Mesenteric fat pad (tissue), 1 donor: ENCODE measurements at regions not wholly inside any gene's neighbourhood (a gene's known extent, or its start where the extent isn't known, plus 50 kb on each side); places are given as distances from the start of the nearest gene placed in this dataset.

Experiments used
- DNase-seq: peaks from one replicate; pipeline ENCODE4 v3.0.0-alpha.2; 2020; ENCODE audit warnings: low spot score
- donor health status: DM: yes; HTN: yes; CAD: no.

DNA sequence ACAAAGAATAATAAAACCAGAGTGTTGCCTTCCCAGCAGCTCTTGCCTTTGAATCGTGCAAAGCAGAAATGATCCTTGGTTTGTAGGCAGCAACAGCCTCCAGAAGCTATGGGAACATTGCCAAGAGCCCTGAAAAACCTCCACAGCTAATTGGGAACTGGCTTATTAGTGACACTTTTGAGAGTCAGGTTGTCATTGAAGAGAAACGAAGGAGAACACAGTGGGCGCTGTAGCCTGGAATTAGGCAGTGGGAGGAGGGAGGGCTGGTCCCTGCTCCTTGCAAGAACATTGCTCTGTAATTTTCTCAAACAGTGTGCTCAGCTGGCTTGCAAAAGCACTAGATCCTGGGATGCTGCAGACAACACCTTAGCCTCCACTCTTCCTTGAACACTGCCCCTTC, 331.5 kb upstream of the EMCN start:
- no peak for DNase-seq

DNA sequence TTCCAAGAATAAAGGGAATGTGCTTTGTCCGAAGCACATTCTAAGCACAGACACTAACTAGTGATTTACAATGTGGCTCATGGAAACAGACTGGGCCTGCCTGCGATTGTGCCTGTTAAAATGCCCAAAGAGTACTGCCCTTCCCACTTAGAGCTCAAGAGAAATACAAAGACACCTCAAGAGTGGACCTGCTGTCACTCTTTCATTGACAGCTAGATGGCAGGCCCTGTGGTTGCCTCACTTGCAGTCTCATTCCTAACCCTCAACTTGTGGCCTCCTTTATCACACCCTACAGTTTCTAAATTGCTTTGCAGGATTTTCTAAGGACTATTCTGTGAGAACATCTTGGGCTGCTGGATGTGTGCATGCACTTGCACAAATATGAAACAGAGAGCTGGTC, 331.0 kb upstream of the EMCN start:
- DNase-seq = no peak

DNA sequence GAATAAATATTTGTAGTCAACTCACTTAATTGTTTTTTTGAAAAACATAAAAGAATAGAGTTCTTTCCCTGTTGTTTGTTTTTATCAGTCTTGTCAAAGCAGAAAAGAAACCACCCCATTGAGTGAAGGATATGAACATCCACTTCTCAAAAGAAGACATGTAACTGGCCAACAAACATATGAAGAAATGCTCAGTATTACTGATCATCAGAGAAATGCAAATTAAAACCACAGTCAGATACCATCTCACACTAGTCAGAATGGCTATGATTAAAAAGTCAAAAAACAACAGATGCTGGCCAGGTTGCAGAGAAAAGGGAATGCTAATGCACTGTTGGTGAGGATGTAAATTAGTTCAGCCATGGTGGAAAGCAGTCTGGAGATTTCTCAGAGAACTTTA, 326.1 kb upstream of the EMCN start:
- no peak for DNase-seq

DNA sequence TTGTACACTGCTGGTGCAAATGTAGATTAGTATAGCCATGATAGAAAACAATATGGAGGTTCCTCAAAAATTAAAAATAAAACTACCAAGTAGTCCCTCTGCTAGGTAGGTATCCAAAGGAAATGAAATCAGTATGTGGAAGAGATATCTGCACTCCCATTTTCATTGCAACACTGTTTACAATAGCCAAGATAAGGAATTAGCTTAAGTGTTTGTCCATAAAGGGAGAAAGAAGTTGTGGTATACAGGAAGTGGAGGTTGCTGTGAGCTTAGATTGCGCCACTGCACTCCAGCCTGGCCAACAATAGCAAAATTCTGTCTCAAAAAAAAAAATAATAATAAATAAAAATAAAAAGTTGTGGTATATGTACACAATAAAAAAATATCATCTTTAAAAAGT, 325.0 kb upstream of the EMCN start:
- no peak for DNase-seq

DNA sequence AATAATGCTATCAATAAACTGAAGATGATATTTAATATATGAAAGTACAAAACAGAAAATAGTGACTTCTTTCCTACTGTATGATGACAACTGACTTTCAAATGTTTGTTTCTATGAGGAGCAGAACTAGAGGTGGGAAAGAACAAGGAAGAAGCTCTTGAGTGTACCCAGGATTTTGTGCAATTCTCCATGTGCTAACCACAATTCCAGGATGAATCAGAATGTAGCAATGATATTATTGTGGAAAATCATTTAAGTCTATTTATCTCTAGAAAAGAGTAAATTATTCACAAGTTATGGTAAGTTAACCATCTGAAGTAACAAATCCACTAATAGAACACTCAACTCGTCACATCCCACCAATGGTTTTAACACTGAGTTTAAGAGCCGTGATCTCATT, 324.1 kb upstream of the EMCN start:
- DNase-seq = no peak

DNA sequence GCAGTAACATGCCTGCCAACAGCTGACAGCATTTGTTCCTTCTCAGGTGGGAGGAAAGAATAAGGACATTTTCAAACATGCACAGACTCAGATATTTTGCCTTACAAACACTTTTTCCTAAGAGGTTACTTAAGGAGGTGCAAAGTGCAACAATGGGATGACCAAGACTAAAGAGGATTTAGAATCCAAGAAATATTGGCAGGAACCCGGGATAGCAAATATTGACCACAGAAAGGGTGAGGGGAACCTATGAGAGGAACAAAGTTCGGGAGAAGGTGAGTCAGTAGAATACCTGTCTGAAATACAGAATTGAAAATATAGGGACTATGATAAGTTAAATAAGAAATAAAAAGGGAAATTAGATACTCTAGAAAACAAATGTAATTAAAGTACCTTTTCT, 321.9 kb upstream of the EMCN start:
- DNase-seq = no peak

DNA sequence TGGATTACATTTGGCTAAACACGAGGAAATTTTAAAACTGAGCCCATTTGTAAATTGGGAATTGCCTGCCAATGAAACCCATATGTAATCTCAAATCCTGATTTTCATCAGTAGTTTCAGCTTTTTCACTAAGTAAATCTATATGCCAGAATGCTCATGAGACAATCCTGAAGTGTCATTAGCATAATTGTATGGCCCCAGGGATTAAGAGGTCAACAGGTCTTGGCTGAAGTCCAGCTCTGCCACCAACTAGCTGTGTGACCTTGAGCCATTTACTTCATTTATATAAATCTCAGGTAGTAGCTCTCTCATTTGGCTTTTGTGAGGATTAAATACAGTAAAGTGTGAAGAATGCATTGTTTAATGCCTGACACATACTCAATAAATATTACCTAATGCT, 320.5 kb upstream of the EMCN start:
- no peak for DNase-seq

DNA sequence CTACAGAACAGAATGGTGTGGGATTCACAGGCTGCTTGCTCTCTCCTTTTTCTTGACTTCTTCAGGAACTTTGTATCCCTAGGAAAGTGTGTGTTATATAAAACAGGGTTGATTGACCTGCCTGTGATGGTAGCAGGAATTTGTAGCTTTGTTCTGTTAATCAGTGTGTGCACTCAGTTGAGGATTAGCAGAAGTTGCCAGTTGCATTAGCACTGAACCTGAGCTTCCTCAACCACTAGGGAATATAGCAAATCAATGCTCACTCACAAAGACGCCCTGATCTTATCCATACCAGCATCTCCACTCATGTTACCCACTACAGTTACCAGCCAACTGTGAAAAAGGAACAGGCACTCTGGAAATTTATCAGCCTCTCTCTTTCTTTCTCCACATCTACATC, 319.1 kb upstream of the EMCN start:
- no peak for DNase-seq

DNA sequence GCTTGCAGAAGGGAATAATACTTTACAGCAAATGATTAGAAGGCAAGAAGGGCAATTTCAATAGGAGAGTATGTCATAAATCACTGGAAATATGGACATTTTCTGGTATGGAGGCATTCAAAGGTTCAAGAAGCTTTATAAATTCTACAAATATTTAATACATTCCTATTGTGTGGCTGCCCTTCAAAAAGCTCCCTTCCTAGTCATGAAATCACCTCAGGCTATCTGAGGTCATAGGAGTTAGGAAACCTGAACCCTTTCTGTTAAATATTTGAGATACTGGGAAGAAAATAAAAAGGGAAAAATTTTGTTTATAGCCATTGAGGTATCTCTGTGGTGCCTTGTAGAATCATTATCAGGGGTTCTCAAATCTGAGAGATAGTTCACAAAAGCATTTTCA, 316.8 kb upstream of the EMCN start:
- no peak for DNase-seq

DNA sequence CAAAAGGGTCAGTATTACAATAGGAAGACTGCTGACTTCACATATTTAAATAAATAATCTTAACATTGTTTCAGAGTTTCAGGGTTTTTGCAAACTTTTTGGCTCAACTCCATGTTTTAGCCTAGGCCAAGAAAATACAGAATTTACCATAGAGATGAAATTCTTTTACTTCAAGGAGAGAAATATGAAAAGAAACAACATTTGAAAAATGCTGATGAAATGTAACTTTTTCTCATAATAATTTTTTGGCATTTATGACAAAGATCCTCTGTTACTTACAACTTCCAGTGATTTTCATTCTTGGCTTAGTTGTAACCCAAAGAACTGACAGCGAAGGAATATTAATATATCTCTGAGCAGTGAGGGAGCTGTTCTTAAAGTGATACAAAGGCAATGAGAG, 316.1 kb upstream of the EMCN start:
- no peak for DNase-seq

DNA sequence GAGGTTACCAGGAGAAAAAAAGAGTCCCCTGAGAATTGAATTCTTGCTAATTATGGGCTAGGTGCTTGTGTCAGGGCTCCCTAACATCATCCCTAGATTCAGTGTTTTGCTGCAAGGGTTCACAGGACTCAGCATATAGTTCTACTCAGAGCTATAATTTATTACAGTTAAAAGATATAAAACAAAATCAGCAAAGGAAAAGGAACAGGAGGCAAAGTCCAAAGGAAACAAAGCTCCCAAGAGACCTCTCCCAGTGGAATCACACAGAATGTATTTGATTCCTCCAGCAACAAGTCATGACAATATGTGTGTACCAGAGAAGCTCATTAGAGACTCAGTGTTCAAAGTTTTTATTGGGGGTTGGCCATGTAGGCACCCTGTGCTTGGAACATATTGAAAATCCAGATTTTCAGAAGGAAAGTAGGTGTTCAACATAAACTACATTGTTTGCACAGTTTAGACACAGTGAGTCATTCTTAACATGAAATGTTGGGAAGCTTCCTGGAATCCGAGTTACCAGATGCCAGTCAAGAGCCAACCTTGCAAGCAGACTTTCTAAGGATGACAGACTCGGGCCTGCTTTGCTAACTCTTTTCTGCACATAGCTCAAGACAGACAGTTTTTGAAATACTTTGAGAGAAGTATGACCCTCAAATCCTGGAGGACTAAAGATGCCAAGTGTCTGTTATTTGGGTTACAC, 311.3 kb upstream of the EMCN start:
- no peak for DNase-seq

DNA sequence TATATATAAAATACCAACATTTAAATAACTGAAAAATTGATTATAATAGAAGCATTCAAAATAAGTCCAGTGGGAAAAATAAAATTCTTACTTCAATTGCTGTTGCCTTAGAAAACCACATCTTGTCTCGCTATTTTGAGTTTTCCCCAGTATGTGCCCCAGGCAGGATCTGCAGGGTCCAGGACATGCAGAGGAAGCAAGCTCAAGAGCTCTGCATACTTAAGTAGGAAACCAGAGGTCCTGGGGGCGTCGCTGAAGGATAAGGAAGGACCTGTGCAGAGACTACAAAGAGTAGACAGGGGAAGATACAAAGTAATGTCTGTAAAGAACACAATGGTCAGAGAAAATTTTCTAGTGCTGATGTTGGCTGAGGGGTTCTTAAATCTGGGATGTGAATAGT, 310.5 kb upstream of the EMCN start:
- no peak for DNase-seq

DNA sequence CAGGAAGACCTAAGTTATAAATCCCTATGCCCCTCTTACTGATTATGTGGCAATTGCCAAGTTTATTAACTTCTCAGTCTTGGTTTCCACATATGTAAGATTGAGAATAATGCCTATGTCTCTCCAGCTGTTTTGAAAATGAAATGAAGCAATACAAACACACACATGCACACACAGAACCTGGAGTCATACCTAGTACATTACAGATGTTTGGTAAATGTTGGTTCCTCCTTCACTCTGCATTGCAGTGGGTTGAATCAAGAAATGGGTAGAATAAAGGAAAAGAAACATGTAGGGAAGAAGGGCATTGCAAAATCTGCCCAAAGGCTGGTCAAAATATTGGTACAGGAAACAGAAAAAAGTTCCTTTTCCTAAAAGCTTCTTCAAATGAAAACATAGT, 309.9 kb upstream of the EMCN start:
- DNase-seq = no peak

DNA sequence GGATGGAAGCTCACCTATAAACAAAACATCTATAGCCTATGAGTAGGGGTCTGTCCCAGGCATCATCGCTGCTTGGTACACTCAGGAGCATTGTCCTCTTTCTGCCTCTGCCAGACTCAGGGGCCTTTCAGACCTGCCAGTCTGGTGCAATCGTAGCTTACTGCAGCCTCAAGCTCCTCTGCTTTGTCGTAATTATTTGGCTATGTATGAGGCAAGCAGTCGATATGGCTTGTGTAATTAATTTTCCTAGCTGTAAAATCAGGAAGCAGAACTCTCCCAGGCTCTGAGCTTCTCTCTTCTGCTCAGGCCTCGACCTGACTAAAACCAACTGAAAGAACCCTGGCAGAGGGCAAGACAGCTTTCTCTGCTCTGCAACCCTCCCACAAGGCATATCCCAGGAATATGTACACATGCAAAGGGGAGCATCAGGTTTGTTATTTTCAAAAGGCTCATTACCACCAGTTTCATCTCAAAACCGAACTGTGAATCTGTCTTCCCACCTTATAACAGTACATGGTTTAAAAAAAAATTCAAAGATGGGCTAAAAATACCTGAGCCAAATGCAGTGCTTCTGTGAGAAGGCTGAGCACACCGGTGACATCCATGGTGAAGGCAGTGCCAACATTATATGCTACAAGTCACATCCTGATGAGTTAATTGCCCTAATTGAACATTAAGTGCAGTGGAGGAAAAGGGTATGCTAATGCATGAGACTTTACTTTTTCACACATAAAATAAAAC, 309.2 kb upstream of the EMCN start:
- no peak for DNase-seq

DNA sequence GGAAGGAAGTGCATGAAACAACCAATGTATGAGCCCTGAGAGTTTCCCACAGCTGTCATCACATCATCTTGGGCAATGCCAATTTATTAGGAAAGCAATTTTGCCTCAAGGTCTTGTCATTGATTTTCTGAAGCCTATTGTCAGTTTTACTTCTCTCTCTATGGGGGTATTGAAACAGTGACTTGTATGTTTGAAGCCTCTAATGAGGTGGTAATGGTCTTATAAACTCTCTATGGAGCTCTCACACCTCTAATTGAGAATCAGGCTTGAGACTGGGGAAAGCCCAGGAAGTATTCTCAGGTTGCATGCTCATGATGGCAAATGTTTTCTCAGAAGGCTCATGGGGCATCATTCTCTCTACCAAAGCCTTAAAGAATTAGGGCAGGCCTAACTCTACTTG, 308.2 kb upstream of the EMCN start:
- no peak for DNase-seq

DNA sequence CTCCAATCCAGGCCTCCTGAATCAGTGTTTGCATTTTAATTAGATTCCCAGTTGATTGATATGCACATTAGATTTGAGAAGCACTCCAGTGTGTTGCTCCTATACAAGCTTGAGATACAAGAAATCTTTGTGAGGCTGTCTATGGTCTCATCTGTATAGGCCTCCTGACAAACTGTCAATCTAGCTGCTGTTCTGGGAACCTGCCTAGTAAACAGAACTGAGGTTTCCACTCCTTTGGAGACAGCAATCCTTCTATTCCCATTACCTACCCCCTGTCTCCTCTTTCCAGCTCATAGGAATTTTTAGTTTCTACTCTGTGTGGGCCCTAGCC, 306.1 kb upstream of the EMCN start:
- no peak for DNase-seq

DNA sequence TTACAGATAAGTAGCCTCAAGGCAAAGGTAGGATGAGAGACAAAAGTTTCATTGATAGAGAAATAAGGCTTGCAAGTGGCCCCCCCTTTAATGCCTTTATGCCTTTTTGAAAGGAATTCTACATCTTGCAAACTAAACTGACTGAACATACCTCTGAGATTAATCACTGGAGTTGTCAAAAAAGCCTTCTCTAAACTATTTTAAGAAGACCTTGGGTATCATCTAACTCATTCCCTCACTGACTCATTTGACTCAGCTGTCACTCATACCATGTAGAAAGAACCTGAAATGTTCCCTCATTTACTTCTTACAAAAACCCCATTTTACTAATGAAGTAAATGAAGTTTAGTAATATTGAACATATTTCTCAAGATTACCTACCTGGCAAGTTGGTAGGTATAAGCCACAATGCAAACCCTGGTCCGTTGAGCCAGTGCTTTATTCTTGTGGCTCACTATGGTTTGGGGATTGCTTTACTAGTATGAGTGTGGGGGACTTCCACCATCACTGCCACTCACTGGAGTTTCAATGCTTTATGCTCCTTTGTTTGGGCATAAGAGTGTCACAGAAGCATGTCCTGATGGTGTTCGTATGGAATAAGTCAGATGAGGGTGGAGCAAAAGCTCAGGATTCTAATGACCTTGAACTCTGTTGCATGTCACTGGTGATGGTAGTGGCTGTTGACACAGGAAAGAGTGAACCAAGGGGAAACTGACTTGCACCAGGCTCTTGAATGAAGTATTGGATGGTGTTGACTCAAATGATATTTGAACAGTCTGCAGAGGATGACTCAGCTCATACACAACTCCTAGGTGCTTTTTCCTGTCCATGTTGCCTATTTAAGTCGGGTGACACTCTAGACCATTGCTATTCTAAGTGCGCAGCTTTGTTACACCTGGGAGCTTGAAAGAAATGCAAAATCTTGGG, 305.5 kb upstream of the EMCN start:
- no peak for DNase-seq

DNA sequence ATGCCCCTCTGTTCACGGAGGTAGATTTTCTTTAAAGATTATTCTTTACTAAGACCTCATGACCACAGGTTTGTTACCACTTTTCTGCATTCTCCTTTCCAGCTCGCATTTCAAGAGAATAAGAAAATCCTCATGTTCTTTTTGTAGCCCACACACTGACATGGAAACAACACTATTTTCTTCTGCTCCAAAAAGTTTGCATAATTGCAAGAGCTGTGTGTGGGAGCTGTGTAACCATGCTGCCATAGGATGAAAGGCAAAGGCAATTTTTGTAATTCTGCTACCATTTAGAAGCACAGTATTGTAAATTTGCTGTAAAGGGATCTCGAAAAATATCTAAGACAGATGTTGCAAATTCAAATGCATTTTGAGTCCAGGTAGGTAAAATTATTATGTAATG, 302.4 kb upstream of the EMCN start:
- DNase-seq = no peak

DNA sequence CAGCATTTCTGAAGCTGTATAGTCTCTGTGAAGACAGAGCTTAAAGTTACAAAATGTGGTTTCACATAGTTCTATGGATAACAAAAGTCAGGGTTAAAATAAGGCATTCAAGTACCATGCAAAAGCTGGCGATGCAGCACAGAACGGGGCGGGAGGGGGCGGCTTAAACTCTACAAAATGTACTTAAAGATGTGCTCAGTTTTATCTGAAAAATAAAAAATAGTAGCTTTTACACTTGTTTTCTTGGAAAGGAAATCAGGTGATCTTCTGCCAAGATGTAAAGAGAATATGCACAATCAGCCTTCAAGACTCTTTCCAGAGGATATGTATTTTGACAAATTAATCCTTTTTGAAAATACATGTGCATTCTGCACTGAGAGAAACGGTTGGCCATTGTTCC, 301.7 kb upstream of the EMCN start:
- no peak for DNase-seq

DNA sequence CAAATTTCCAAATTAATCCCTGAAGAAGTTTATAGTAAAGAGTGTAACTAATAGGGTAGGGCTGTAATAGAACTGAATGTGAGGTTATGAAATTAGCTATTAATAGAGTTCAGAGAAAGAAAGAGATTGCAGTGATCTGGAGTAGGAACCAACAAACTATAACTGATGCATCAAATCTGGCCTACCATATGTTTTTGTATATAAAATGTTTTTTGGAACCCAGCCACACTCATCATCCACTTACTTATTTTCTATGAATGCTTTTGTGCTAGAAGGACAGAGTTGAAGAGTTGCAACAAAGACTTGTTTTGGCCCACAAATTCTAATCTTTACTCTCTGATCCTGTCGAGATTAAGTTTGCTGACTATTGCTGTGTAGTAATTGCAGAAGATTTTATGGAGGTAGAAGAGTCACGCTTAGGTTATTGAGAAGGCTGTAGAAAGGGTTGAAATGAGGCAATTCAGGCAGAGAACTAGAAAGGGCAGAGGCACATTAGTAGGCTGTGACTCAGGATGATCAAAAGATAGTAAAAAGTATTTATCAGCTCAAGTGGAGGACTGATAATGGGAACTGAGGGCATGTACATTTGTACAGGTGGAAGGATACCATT, 298.7 kb upstream of the EMCN start:
- no peak for DNase-seq

DNA sequence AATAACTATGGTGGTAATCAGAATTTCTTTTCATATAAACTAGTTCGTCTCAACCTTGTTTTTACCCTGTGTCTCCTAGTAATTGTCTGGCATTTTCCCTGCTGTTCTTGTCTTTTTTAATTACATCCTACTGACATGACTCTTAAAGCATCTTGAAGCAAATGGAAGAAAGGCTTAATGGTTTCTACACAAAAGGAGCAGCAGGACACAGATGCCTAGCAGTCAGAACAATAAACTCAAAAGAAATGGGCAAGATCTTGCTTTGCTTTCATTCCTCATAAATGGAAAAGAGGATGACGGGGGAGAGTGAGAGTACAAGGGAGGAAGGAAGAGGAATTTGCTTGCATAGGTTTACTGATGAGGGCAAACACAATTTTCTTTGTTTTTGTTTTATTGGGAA, 293.2 kb upstream of the EMCN start:
- no peak for DNase-seq

DNA sequence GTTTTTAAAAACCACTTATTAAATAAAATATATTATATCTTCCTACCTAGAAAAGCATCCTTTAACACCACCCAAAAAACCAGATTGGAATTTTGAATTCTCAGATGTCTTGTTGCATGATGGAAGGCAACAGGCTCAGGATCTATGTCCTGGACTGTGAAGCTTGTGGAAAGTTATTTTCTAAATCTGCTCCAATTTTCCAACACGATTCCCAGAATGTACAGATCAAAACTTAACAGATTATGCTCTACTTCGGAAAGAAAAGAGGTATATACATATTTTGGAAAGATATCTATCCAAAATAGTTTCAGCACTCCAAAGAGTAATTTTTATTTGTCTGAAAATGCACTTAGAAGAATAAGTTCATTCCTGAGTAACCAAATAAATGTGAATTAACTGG, 291.7 kb upstream of the EMCN start:
- no peak for DNase-seq
